ENCODE measurements at regions not wholly inside any gene's neighbourhood (a gene's known extent, or its start where the extent isn't known, plus 50 kb on each side); places are given as distances from the start of the nearest gene placed in this dataset.

- WGBS (ENCODE audit: low lambda C conversion rate): 18% methylated on average over 4 of the region's 4 CpGs
- POLR2A ChIA-PET: no interaction called here
- TF ChIP-seq TCF12 (IDR thresholded peaks at IDR 0.05) (no peak), ELF1 (IDR thresholded peaks at IDR 0.05) (no peak), POLR2AphosphoS5 (IDR thresholded peaks at IDR 0.05; ENCODE audit: low read depth, low read length) (no peak), MEF2A (IDR thresholded peaks at IDR 0.05; ENCODE audit: borderline replicate concordance, low read depth) (no peak), NFIC (IDR thresholded peaks at IDR 0.05; ENCODE audit: borderline replicate concordance) (no peak)
- TF ChIP-seq, protein P1, sequence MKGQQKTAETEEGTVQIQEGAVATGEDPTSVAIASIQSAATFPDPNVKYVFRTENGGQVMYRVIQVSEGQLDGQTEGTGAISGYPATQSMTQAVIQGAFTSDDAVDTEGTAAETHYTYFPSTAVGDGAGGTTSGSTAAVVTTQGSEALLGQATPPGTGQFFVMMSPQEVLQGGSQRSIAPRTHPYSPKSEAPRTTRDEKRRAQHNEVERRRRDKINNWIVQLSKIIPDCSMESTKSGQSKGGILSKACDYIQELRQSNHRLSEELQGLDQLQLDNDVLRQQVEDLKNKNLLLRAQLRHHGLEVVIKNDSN (IDR thresholded peaks at IDR 0.05; ENCODE audit: borderline replicate concordance, low read depth): no peak
Measured at GRCh38 chr9:117511852-117512481, 97.1 kb upstream of the ASTN2 start.

DNA sequence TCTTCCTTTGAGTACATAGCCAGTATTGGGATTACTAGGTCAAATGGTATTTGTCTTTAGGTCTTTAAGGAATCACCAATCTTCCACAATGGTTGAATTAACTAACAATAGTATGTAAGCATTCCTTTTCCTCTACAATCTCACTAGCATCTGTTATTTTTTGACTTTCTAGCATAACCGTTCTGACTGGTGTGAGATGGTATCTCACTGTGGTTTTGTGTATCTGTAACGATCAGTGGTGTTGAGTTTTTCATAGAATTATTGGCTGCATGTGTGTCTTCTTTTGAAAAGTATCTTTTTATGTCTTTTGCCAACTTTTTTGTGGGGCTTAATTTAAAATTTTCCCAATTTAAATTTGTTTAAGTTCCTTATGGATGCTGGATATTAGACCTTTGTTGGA lies 81.5 kb upstream of the ASTN2 start:
- no peak for TF ChIP-seq ELF1 (IDR thresholded peaks at IDR 0.05)
- TF ChIP-seq MEF2A (IDR thresholded peaks at IDR 0.05; ENCODE audit: borderline replicate concordance, low read depth): no peak
- no peak for TF ChIP-seq PBX3 (IDR thresholded peaks at IDR 0.05)
- TF ChIP-seq NFIC (IDR thresholded peaks at IDR 0.05; ENCODE audit: borderline replicate concordance): no peak
- TF ChIP-seq RAD21 (IDR thresholded peaks at IDR 0.05; ENCODE audit: low read length): no peak
- TF ChIP-seq, protein P1 (IDR thresholded peaks at IDR 0.05; ENCODE audit: borderline replicate concordance, low read depth): no peak
- TF ChIP-seq USF2 (IDR thresholded peaks at IDR 0.05; ENCODE audit: borderline replicate concordance, low read depth, low read length): no peak
- TF ChIP-seq FOSL2 (IDR thresholded peaks at IDR 0.05; ENCODE audit: borderline replicate concordance, low read depth): no peak
- no peak for TF ChIP-seq SIN3A (IDR thresholded peaks at IDR 0.05; ENCODE audit: borderline replicate concordance, low read depth, low read length)
- no peak for TF ChIP-seq MXI1 (IDR thresholded peaks at IDR 0.05; ENCODE audit: low read depth, low read length)
- no peaks in the 10 kb centered on the region for H3K27me3 ChIP-seq (ENCODE audit: insufficient read depth)
- CTCF ChIA-PET: interaction anchor here (0.7 to 1.3 kb wide), 2 partner anchors 9 to 126 kb away, joined by 3 to 5 read pairs; no protein-coding TSS in a partner anchor
- H3K9ac ChIP-seq: no peak overlapping the region
- WGBS (ENCODE audit: low lambda C conversion rate): 30% methylated on average over 2 of the region's 2 CpGs
- DNase-seq: no peak
- no peaks in the 10 kb centered on the region for H3K9me3 ChIP-seq
- no peaks in the 10 kb centered on the region; a peak in 2 of 4 replicates for H3K4me1 ChIP-seq (ENCODE audit: control insufficient read depth in 1 of 2, insufficient read depth in 2 of 2, low read depth in 1 of 2, low read length in 1 of 2)
- no peaks in the 10 kb centered on the region for H3K79me2 ChIP-seq (ENCODE audit: insufficient read depth)
- no peak overlapping the region for H2AFZ ChIP-seq (ENCODE audit: low read depth)
- H3K4me3 ChIP-seq (ENCODE audit: low read depth in 2 of 2, low read length in 1 of 2): no peak overlapping the region
- no peaks in the 10 kb centered on the region for H3F3A ChIP-seq (replicated peaks; ENCODE audit: insufficient read depth)
- no peaks in the 10 kb centered on the region for H4K20me1 ChIP-seq (ENCODE audit: insufficient read depth)
- H3K4me2 ChIP-seq: no peak overlapping the region
- no peak overlapping the region for H3K27ac ChIP-seq (ENCODE audit: low read depth in 2 of 2, low read length in 1 of 2)
- no peaks in the 10 kb centered on the region for H3K36me3 ChIP-seq (replicated peaks in 1 of 2; ENCODE audit: control insufficient read depth in 1 of 2, insufficient read depth in 2 of 2, low read length in 1 of 2)
- POLR2A ChIA-PET: no interaction called here
- no peaks in the 10 kb centered on the region for H3K9me2 ChIP-seq

More at GRCh38 chr9:117511852-117512481, 97.1 kb upstream of the ASTN2 start:
- no peaks in the 10 kb centered on the region for H3K9me3 ChIP-seq
- CTCF ChIA-PET: interaction anchor here (1.2 to 1.3 kb wide), 3 partner anchors 16 to 30 kb away, joined by 3 to 7 read pairs (median 4); no protein-coding TSS in a partner anchor
- H3K4me2 ChIP-seq: no peak overlapping the region
- no peak overlapping the region for H3K4me3 ChIP-seq (ENCODE audit: low read depth in 2 of 2, low read length in 1 of 2)
- DNase-seq: no peak
- H3K27ac ChIP-seq (ENCODE audit: low read depth in 2 of 2, low read length in 1 of 2): no peak overlapping the region
- H3F3A ChIP-seq (replicated peaks; ENCODE audit: insufficient read depth): no peaks in the 10 kb centered on the region
- H4K20me1 ChIP-seq (ENCODE audit: insufficient read depth): no peaks in the 10 kb centered on the region
- H3K27me3 ChIP-seq (ENCODE audit: insufficient read depth): no peaks in the 10 kb centered on the region
- H3K79me2 ChIP-seq (ENCODE audit: insufficient read depth): no peaks in the 10 kb centered on the region
- no peaks in the 10 kb centered on the region for H3K9me2 ChIP-seq
- H3K36me3 ChIP-seq (replicated peaks in 1 of 2; ENCODE audit: control insufficient read depth in 1 of 2, insufficient read depth in 2 of 2, low read length in 1 of 2): no peaks in the 10 kb centered on the region
- no peaks in the 10 kb centered on the region; a peak in 1 of 4 replicates for H3K4me1 ChIP-seq (ENCODE audit: control insufficient read depth in 1 of 2, insufficient read depth in 2 of 2, low read depth in 1 of 2, low read length in 1 of 2)
- no peak overlapping the region for H3K9ac ChIP-seq
- no peak overlapping the region for H2AFZ ChIP-seq (ENCODE audit: low read depth)
